DND-41 (cell line): ENCODE measurements at regions not wholly inside any gene's neighbourhood (a gene's known extent, or its start where the extent isn't known, plus 50 kb on each side); places are given as distances from the start of the nearest gene placed in this dataset.

Experiments
- ATAC-seq: fragments of 200-7000 bp; cut with Tn5 transposase; 3 replicates; pipeline ENCODE4 v1.9.1; 2021; ENCODE audit warnings: low read depth; ENCODE audit not compliant: insufficient read depth
- DNase-seq: peaks from one replicate; pipeline ENCODE4 v3.0.0-alpha.2; 2020
- H2AFZ ChIP-seq: 2 replicates; pipeline ENCODE4 v1.6.0; 2012; ENCODE audit warnings: low read depth, low read length
- H3K27ac ChIP-seq: 2 replicates; pipeline ENCODE4 v1.5.1; 2012; ENCODE audit warnings: low read length, inconsistent platforms
- H3K27me3 ChIP-seq: fragments of 200-600 bp; sonication (generic); 2 replicates; pipeline ENCODE4 v1.6.0; 2012; ENCODE audit warnings: low read length, mild to moderate bottlenecking, inconsistent platforms; ENCODE audit not compliant: insufficient read depth, poor library complexity
- H3K36me3 ChIP-seq: 2 replicates; pipeline ENCODE4 v1.5.1; 2012; ENCODE audit warnings: low read length, inconsistent platforms; ENCODE audit not compliant: insufficient read depth
- H3K4me1 ChIP-seq: 2 replicates; pipeline ENCODE4 v1.5.1; 2012; ENCODE audit warnings: mild to moderate bottlenecking, low read length; ENCODE audit not compliant: insufficient read depth
- H3K4me2 ChIP-seq: 2 replicates; pipeline ENCODE4 v1.6.0; 2012; ENCODE audit warnings: mild to moderate bottlenecking, moderate library complexity, low read length, inconsistent platforms; ENCODE audit not compliant: insufficient read depth
- H3K4me3 ChIP-seq, 2 experiments: fragments of 200-600 bp in 1 of 2; shearing (Covaris generic) in 1 of 2; 2 replicates each; pipeline ENCODE4 v1.5.1; 2012 to 2016; ENCODE audit warnings: inconsistent platforms in 2 of 2, low read length in 2 of 2, mild to moderate bottlenecking in 2 of 2, low read depth in 1 of 2, moderate library complexity in 1 of 2
- H3K79me2 ChIP-seq: 2 replicates; pipeline ENCODE4 v1.6.0; 2012; ENCODE audit warnings: low read length, inconsistent platforms; ENCODE audit not compliant: insufficient read depth
- H3K9ac ChIP-seq: 2 replicates; pipeline ENCODE4 v1.6.0; 2012; ENCODE audit warnings: low read depth, mild to moderate bottlenecking, inconsistent platforms, low read length, moderate library complexity
- H3K9me3 ChIP-seq: 2 replicates; pipeline ENCODE4 v1.5.1; 2012; ENCODE audit warnings: low read length, moderate library complexity, mild to moderate bottlenecking, inconsistent platforms; ENCODE audit not compliant: insufficient read depth, severe bottlenecking
- H4K20me1 ChIP-seq: 2 replicates; pipeline ENCODE4 v1.6.0; 2012; ENCODE audit warnings: low read length; ENCODE audit not compliant: insufficient read depth
- EZH2 ChIP-seq: IDR thresholded peaks from 3 replicates; pipeline ENCODE4 v1.6.1; 2012; ENCODE audit warnings: borderline replicate concordance, low read depth, mild to moderate bottlenecking, moderate library complexity, low read length, inconsistent platforms; ENCODE audit not compliant: severe bottlenecking
- TF ChIP-seq, protein P1 (sequence below): IDR thresholded peaks from 2 replicates; pipeline ENCODE4 v1.5.1; 2012; ENCODE audit warnings: borderline replicate concordance, low read length, moderate library complexity, mild to moderate bottlenecking; ENCODE audit not compliant: poor library complexity, severe bottlenecking; ENCODE audit errors: extremely low read depth

DNA sequence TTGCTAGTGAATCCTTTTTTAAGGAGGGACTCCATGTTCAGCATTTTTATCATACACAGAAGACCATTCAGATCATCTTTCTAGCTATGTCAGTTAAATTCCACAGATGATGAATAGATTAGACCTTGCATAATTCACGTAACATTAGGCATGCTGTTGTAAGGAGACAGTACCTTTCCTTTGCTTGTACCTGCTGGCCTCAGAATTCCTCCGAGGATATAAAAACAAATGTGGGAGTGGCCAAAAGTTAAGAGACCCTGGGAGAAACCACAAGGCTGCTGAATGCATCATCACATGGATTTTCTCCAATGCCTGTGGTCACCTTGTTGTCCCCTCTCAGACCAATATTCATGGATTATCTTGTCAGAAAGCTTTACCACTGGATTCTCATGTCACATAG lies 201.4 kb downstream of the MAGEB17 start:
- H3K4me1 ChIP-seq, result no peaks in the 10 kb centered on the region
- TF ChIP-seq EZH2, result no peak
- TF ChIP-seq, protein P1, sequence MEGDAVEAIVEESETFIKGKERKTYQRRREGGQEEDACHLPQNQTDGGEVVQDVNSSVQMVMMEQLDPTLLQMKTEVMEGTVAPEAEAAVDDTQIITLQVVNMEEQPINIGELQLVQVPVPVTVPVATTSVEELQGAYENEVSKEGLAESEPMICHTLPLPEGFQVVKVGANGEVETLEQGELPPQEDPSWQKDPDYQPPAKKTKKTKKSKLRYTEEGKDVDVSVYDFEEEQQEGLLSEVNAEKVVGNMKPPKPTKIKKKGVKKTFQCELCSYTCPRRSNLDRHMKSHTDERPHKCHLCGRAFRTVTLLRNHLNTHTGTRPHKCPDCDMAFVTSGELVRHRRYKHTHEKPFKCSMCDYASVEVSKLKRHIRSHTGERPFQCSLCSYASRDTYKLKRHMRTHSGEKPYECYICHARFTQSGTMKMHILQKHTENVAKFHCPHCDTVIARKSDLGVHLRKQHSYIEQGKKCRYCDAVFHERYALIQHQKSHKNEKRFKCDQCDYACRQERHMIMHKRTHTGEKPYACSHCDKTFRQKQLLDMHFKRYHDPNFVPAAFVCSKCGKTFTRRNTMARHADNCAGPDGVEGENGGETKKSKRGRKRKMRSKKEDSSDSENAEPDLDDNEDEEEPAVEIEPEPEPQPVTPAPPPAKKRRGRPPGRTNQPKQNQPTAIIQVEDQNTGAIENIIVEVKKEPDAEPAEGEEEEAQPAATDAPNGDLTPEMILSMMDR, result no peak
- no peaks in the 10 kb centered on the region for H3K79me2 ChIP-seq
- H3K9ac ChIP-seq, result no peak overlapping the region
- H3K36me3 ChIP-seq, result no peaks in the 10 kb centered on the region
- no peaks in the 10 kb centered on the region for H4K20me1 ChIP-seq
- H3K27ac ChIP-seq, result no peak overlapping the region
- H3K9me3 ChIP-seq, result no peaks in the 10 kb centered on the region
- no peak overlapping the region for H3K4me2 ChIP-seq
- no peak for ATAC-seq
- H3K4me3 ChIP-seq, result no peak overlapping the region
- no peaks in the 10 kb centered on the region for H3K27me3 ChIP-seq
- DNase-seq, result no peak
- no peak overlapping the region for H2AFZ ChIP-seq

DNA sequence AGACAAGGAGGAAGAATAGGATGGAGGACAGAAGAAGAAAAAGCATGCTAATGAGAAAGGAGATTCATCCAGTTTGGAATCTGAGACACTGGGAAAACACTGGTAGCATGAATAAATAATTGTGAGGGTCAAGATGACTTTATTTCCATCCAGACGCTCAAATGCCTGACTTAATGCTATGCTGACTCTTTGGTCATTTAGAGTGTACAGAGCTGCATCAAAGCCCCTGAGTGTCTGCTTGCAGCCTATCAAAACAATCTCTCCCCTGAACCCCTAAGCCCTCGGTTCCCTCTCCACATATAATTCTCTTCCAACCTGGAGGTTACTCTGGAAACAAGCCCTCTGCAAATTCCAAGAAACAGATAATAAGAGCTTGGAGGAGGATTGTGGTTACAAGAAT lies 208.8 kb downstream of the MAGEB17 start:
- TF ChIP-seq EZH2, result no peak
- TF ChIP-seq, protein P1, result no peak
- Histone ChIP-seq H3K4me3 (no peak overlapping the region), H3K4me1 (no peaks in the 10 kb centered on the region), H4K20me1 (no peaks in the 10 kb centered on the region), H3K4me2 (no peak overlapping the region), H3K9ac (no peak overlapping the region), H3K27me3 (no peaks in the 10 kb centered on the region), H3K36me3 (no peaks in the 10 kb centered on the region), H3K9me3 (no peaks in the 10 kb centered on the region), H3K79me2 (no peaks in the 10 kb centered on the region), H2AFZ (no peak overlapping the region), H3K27ac (no peak overlapping the region)
- ATAC-seq (no peak), DNase-seq (no peak)

DNA sequence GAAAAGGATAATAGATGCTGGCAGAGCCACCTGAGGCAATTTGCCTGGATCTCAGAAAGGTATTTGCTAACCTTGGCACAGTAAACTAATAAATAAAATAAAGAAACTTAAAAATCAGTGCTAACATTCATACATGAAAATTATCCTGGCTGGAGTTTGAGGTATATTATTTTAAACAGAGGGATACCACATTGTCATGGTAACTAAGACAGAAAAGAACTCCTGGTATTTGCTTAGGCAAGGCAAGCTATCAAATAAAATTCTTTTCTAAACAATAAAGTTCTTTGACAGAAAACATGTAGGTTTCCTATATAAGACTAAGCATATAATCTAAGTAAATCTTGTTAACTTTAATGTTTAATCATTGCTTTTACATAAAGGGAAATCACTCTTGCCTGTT lies 218.8 kb downstream of the MAGEB17 start:
- no peak for ATAC-seq
- TF ChIP-seq, protein P1, result no peak
- TF ChIP-seq EZH2, result no peak
- no peaks in the 10 kb centered on the region for H3K79me2 ChIP-seq

DNA sequence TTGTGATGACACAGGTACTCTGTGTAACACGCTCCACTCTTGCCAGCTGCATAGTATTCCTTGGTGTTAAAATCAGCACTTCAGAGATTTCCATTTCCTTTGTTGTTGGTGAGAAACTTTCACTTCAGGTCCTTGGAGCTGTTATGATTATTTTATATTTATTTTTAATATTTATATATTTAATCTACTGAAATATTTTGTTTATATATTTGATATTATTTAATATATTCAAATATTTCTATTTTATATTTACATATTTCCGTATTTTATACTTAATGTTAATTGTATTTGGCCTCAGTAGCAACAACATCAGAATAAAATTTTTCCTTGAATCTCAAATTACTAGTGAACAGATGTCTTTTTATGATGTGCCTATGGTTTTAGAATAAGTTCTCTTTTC lies 225.3 kb downstream of the MAGEB17 start:
- no peak for TF ChIP-seq EZH2
- TF ChIP-seq, protein P1, result no peak
- Histone ChIP-seq H3K9me3 (no peaks in the 10 kb centered on the region), H3K79me2 (no peaks in the 10 kb centered on the region), H3K4me2 (no peak overlapping the region), H3K4me3 (no peak overlapping the region), H3K36me3 (no peaks in the 10 kb centered on the region), H3K27me3 (no peaks in the 10 kb centered on the region), H3K4me1 (no peaks in the 10 kb centered on the region), H3K27ac (no peak overlapping the region), H2AFZ (no peak overlapping the region), H4K20me1 (no peaks in the 10 kb centered on the region), H3K9ac (no peak overlapping the region)
- ATAC-seq (no peak), DNase-seq (no peak)

More for the DNA sequence above, 218.8 kb downstream of the MAGEB17 start:
- Histone ChIP-seq H3K36me3 (no peaks in the 10 kb centered on the region), H3K4me2 (no peak overlapping the region), H2AFZ (no peak overlapping the region), H3K4me3 (no peak overlapping the region), H3K4me1 (no peaks in the 10 kb centered on the region), H3K27ac (no peak overlapping the region), H3K27me3 (no peaks in the 10 kb centered on the region), H3K9ac (no peak overlapping the region), H4K20me1 (no peaks in the 10 kb centered on the region), H3K9me3 (no peaks in the 10 kb centered on the region)
- DNase-seq, result no peak
